Smooth muscle cell (in vitro differentiated cells): ENCODE measurements at regions not wholly inside any gene's neighbourhood (a gene's known extent, or its start where the extent isn't known, plus 50 kb on each side); places are given as distances from the start of the nearest gene placed in this dataset.

Experiments used
- DNase-seq: peaks from one replicate; lab custom pipeline; 2025; ENCODE audit not compliant: unreplicated experiment; lab: John Stamatoyannopoulos, UW
- H2AFZ ChIP-seq: fragments of 200-600 bp; sonication (generic); 2 replicates; pipeline ENCODE4 v1.6.0; 2016; ENCODE audit warnings: antibody characterized with exemption, low read depth, mild to moderate bottlenecking
- H3F3A ChIP-seq: fragments of 200-600 bp; sonication (generic); 2 replicates; pipeline ENCODE4 v1.6.0; 2017; ENCODE audit warnings: antibody characterized with exemption, low read depth
- H3K27ac ChIP-seq: fragments of 200-600 bp; sonication (generic); 2 replicates; pipeline ENCODE4 v1.5.1; 2016; ENCODE audit warnings: low read depth, mild to moderate bottlenecking
- H3K27me3 ChIP-seq: fragments of 200-600 bp; sonication (generic); 2 replicates; pipeline ENCODE4 v1.6.1; 2016; ENCODE audit warnings: low read depth, mild to moderate bottlenecking
- H3K36me3 ChIP-seq: fragments of 200-600 bp; sonication (generic); 2 replicates; pipeline ENCODE4 v1.5.1; 2016; ENCODE audit warnings: low read depth
- H3K4me1 ChIP-seq: fragments of 200-600 bp; sonication (generic); 2 replicates; pipeline ENCODE4 v1.5.1; 2016; ENCODE audit warnings: low read depth
- H3K4me2 ChIP-seq: fragments of 200-600 bp; sonication (generic); 2 replicates; pipeline ENCODE4 v1.6.0; 2016; ENCODE audit warnings: mild to moderate bottlenecking
- H3K4me3 ChIP-seq: fragments of 200-600 bp; sonication (generic); 2 replicates; pipeline ENCODE4 v1.5.1; 2016; ENCODE audit warnings: mild to moderate bottlenecking
- H3K79me2 ChIP-seq: fragments of 200-600 bp; sonication (generic); 2 replicates; pipeline ENCODE4 v1.6.0; 2016; ENCODE audit warnings: low read depth, mild to moderate bottlenecking
- H3K9ac ChIP-seq: fragments of 200-600 bp; sonication (generic); 2 replicates; pipeline ENCODE4 v1.6.0; 2016; ENCODE audit warnings: low read depth
- H3K9me3 ChIP-seq: fragments of 200-600 bp; sonication (generic); replicated peaks from 2 replicates; pipeline ENCODE4 v1.5.1; 2016; ENCODE audit warnings: low read depth
- H4K20me1 ChIP-seq: fragments of 200-600 bp; sonication (generic); 2 replicates; pipeline ENCODE4 v1.6.0; 2016; ENCODE audit warnings: low read depth
- CTCF ChIP-seq: fragments of 200-600 bp; sonication (generic); IDR thresholded peaks from 2 replicates; pipeline ENCODE4 v1.5.1; 2017; ENCODE audit warnings: borderline replicate concordance, mild to moderate bottlenecking, antibody characterized with exemption; ENCODE audit not compliant: insufficient read depth, poor library complexity, severe bottlenecking
- WGBS: methylation state at CpG from one replicate; pipeline ENCODE4 v1.1.7; 2016; ENCODE audit warnings: low lambda C conversion rate; 5-methylcytosine and 5-hydroxymethylcytosine counted together

GRCh38 chr4:27289704-27290103 is 429.1 kb downstream of the STIM2 start:
- H3K9ac ChIP-seq, result no peak overlapping the region
- H3K4me2 ChIP-seq, result no peak overlapping the region
- H3K36me3 ChIP-seq, result no peaks in the 10 kb centered on the region
- H3K27ac ChIP-seq, result no peak overlapping the region
- no peaks in the 10 kb centered on the region for H3K9me3 ChIP-seq
- no peaks in the 10 kb centered on the region for H3K79me2 ChIP-seq
- no peak for DNase-seq
- no peak overlapping the region for H3K4me3 ChIP-seq
- WGBS, result 87% methylated on average over 3 of the region's 3 CpGs
- H3K4me1 ChIP-seq, result no peaks in the 10 kb centered on the region
- H3F3A ChIP-seq, result no peaks in the 10 kb centered on the region
- no peaks in the 10 kb centered on the region for H4K20me1 ChIP-seq
- H3K27me3 ChIP-seq, result peaks cover 7% of the 10 kb centered on the region
- no peak for TF ChIP-seq CTCF
- H2AFZ ChIP-seq, result no peak overlapping the region

- Histone ChIP-seq H3K79me2 (no peaks in the 10 kb centered on the region), H3F3A (no peaks in the 10 kb centered on the region), H3K9ac (no peak overlapping the region), H3K4me3 (no peak overlapping the region), H3K9me3 (no peaks in the 10 kb centered on the region), H3K27ac (no peak overlapping the region), H2AFZ (no peak overlapping the region), H4K20me1 (no peaks in the 10 kb centered on the region), H3K27me3 (peaks cover 6% of the 10 kb centered on the region), H3K4me2 (no peak overlapping the region), H3K36me3 (no peaks in the 10 kb centered on the region), H3K4me1 (no peaks in the 10 kb centered on the region)
- 68% methylated on average over 4 of the region's 4 CpGs for WGBS
- no peak for DNase-seq
- no peak for TF ChIP-seq CTCF
Measured at GRCh38 chr4:27293831-27294230, 433.2 kb downstream of the STIM2 start.

GRCh38 chr4:27304751-27305150 is 444.1 kb downstream of the STIM2 start:
- no peak overlapping the region for H3K4me3 ChIP-seq
- no peaks in the 10 kb centered on the region for H3K27me3 ChIP-seq
- no peak overlapping the region for H2AFZ ChIP-seq
- WGBS, result 80% methylated on average over 1 of the region's 1 CpG
- H4K20me1 ChIP-seq, result no peaks in the 10 kb centered on the region
- H3K79me2 ChIP-seq, result no peaks in the 10 kb centered on the region
- H3K9me3 ChIP-seq, result no peaks in the 10 kb centered on the region
- H3K27ac ChIP-seq, result no peak overlapping the region
- TF ChIP-seq CTCF, result no peak
- no peaks in the 10 kb centered on the region for H3K36me3 ChIP-seq
- H3F3A ChIP-seq, result no peaks in the 10 kb centered on the region
- no peak overlapping the region for H3K4me2 ChIP-seq
- no peak for DNase-seq
- H3K4me1 ChIP-seq, result no peaks in the 10 kb centered on the region
- H3K9ac ChIP-seq, result no peak overlapping the region

- no peaks in the 10 kb centered on the region for H3K79me2 ChIP-seq
- WGBS, result 0% methylated on average over 1 of the region's 1 CpG
- H3K4me2 ChIP-seq, result no peak overlapping the region
- no peaks in the 10 kb centered on the region for H3K9me3 ChIP-seq
- H3K27me3 ChIP-seq, result peaks cover 5% of the 10 kb centered on the region
- no peak for TF ChIP-seq CTCF
- H3K27ac ChIP-seq, result no peak overlapping the region
- no peaks in the 10 kb centered on the region for H3F3A ChIP-seq
- H4K20me1 ChIP-seq, result no peaks in the 10 kb centered on the region
- no peak overlapping the region for H3K4me3 ChIP-seq
- H2AFZ ChIP-seq, result no peak overlapping the region
- no peaks in the 10 kb centered on the region for H3K36me3 ChIP-seq
- H3K4me1 ChIP-seq, result no peaks in the 10 kb centered on the region
- no peak for DNase-seq
- no peak overlapping the region for H3K9ac ChIP-seq
Measured at GRCh38 chr4:27305246-27305645, 444.6 kb downstream of the STIM2 start.
